ENCODE measurements at regions not wholly inside any gene's neighbourhood (a gene's known extent, or its start where the extent isn't known, plus 50 kb on each side); places are given as distances from the start of the nearest gene placed in this dataset.
A peak's percentile ranks its signal among the peaks of the same experiment; 100 is the strongest.

GRCh38 chr20:11581271-11581670, 336.4 kb upstream of the BTBD3 start:
- no TSS peak for BruUV-seq (replicated peaks)
- no peak overlapping the region for H3K27ac ChIP-seq (ENCODE audit: low read depth, low read length)
- POLR2A ChIA-PET = no interaction called here
- no peaks in the 10 kb centered on the region for H3K36me3 ChIP-seq (ENCODE audit: control insufficient read depth in 1 of 2, insufficient read depth in 2 of 2, low read length in 2 of 2)
- DNase-seq (ENCODE audit: low read depth, low spot score) (peak; percentile 22), ATAC-seq (peak; percentile 74)
- no peak overlapping the region for H3K4me3 ChIP-seq (replicated peaks in 1 of 2; ENCODE audit: low read depth in 1 of 2, low read length in 2 of 2)
- H3K4me1 ChIP-seq (ENCODE audit: control insufficient read depth in 1 of 2, insufficient read depth in 2 of 2, low read length in 2 of 2) = no peaks in the 10 kb centered on the region
- no peak for TF ChIP-seq SP1 (IDR thresholded peaks at IDR 0.05; ENCODE audit: low read depth)
- TF ChIP-seq POLR2A (IDR thresholded peaks at IDR 0.05; ENCODE audit: borderline replicate concordance, extremely low read depth, insufficient read depth, insufficient read length) = no peak
- no peak for TF ChIP-seq EZH2 (IDR thresholded peaks at IDR 0.05)
- TF ChIP-seq FOSL1 (IDR thresholded peaks at IDR 0.05; ENCODE audit: low read depth) = no peak
- TF ChIP-seq ELF1 (IDR thresholded peaks at IDR 0.05; ENCODE audit: borderline replicate concordance, low read depth) = no peak
- no peak for TF ChIP-seq ATF3 (IDR thresholded peaks at IDR 0.05)
- no peak for TF ChIP-seq CEBPB (IDR thresholded peaks at IDR 0.05; ENCODE audit: low read depth)
- TF ChIP-seq POLR2AphosphoS5 (IDR thresholded peaks at IDR 0.05; ENCODE audit: low read depth, low read length) = no peak
- TF ChIP-seq CBX3 (IDR thresholded peaks at IDR 0.05; ENCODE audit: low read depth) = no peak
- TF ChIP-seq, protein P1, sequence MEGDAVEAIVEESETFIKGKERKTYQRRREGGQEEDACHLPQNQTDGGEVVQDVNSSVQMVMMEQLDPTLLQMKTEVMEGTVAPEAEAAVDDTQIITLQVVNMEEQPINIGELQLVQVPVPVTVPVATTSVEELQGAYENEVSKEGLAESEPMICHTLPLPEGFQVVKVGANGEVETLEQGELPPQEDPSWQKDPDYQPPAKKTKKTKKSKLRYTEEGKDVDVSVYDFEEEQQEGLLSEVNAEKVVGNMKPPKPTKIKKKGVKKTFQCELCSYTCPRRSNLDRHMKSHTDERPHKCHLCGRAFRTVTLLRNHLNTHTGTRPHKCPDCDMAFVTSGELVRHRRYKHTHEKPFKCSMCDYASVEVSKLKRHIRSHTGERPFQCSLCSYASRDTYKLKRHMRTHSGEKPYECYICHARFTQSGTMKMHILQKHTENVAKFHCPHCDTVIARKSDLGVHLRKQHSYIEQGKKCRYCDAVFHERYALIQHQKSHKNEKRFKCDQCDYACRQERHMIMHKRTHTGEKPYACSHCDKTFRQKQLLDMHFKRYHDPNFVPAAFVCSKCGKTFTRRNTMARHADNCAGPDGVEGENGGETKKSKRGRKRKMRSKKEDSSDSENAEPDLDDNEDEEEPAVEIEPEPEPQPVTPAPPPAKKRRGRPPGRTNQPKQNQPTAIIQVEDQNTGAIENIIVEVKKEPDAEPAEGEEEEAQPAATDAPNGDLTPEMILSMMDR (IDR thresholded peaks at IDR 0.05 in 2 of 3, conservative IDR thresholded peaks at IDR 0.05 in 1 of 3; ENCODE audit: borderline replicate concordance in 1 of 3, insufficient read depth in 1 of 3, low read depth in 2 of 3, low read length in 2 of 3) = no peak
- no peaks in the 10 kb centered on the region for H3K27me3 ChIP-seq (ENCODE audit: insufficient read depth, low read length)
- RAD21 ChIA-PET (ENCODE audit: low non-redundant PET in 1 of 2, low total read pairs in 2 of 2, uncharacterized antibody in 2 of 2, unreplicated experiment in 2 of 2) = no interaction called here
- no peaks in the 10 kb centered on the region for H3K9me2 ChIP-seq (ENCODE audit: insufficient read depth)
- no peaks in the 10 kb centered on the region for H3K9me3 ChIP-seq (ENCODE audit: control insufficient read depth in 1 of 2, insufficient read depth in 1 of 2, low read depth in 1 of 2, low read length in 2 of 2)
- no peak overlapping the region for H3K4me2 ChIP-seq (ENCODE audit: low read length)
- H2AFZ ChIP-seq (ENCODE audit: low read depth, low read length, poor library complexity, severe bottlenecking) = no peak overlapping the region
- CTCF ChIA-PET = no interaction called here
- intact Hi-C loops (cut with micrococcal nuclease) = no loop called here
- H4K20me1 ChIP-seq (ENCODE audit: insufficient read depth) = no peaks in the 10 kb centered on the region
- H3K79me2 ChIP-seq (ENCODE audit: insufficient read depth, low read length) = no peaks in the 10 kb centered on the region
- no peak overlapping the region for H3K9ac ChIP-seq (ENCODE audit: low read length)

DNA sequence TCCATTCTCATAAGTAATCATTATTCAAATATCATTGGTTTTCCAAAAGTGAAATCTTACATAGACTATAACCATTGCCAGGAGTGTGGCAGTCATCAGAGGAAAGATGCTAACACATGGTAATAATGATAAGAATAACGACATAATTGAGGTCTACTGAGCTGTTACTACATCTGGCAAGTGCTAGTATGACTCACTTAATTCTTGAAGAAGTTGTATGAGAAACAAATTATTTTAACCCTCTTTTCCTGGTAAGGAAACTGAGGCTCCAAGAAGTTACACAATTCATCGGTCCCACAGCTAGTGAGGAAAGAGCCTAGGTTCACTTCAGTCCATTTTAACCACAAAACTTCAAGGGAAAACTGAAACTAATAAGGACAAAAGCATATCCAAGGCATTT, 335.6 kb upstream of the BTBD3 start:
- no peaks in the 10 kb centered on the region for H3K4me1 ChIP-seq (ENCODE audit: control insufficient read depth in 1 of 2, insufficient read depth in 2 of 2, low read length in 2 of 2)
- no peaks in the 10 kb centered on the region for H4K20me1 ChIP-seq (ENCODE audit: insufficient read depth)
- H3K4me2 ChIP-seq (ENCODE audit: low read length) = no peak overlapping the region
- no peak for TF ChIP-seq CEBPB (IDR thresholded peaks at IDR 0.05; ENCODE audit: low read depth)
- no peak for TF ChIP-seq ZNF274 (IDR thresholded peaks at IDR 0.05; ENCODE audit: low read depth, low read length)
- TF ChIP-seq ATF3 (IDR thresholded peaks at IDR 0.05) = no peak
- no peak for TF ChIP-seq EZH2 (IDR thresholded peaks at IDR 0.05)
- no peaks in the 10 kb centered on the region for H3K36me3 ChIP-seq (ENCODE audit: control insufficient read depth in 1 of 2, insufficient read depth in 2 of 2, low read length in 2 of 2)
- no peak overlapping the region for H3K4me3 ChIP-seq (replicated peaks in 1 of 2; ENCODE audit: low read depth in 1 of 2, low read length in 2 of 2)
- DNase-seq (ENCODE audit: low read depth, low spot score) (no peak), ATAC-seq (no peak)
- no peak overlapping the region for H2AFZ ChIP-seq (ENCODE audit: low read depth, low read length, poor library complexity, severe bottlenecking)
- no peaks in the 10 kb centered on the region for H3K27me3 ChIP-seq (ENCODE audit: insufficient read depth, low read length)
- no peaks in the 10 kb centered on the region for H3K9me3 ChIP-seq (ENCODE audit: control insufficient read depth in 1 of 2, insufficient read depth in 1 of 2, low read depth in 1 of 2, low read length in 2 of 2)
- CTCF ChIA-PET = no interaction called here
- H3K9me2 ChIP-seq (ENCODE audit: insufficient read depth) = no peaks in the 10 kb centered on the region
- intact Hi-C loops (cut with micrococcal nuclease) = no loop called here
- no TSS peak for BruUV-seq (replicated peaks)
- POLR2A ChIA-PET = no interaction called here
- RAD21 ChIA-PET (ENCODE audit: low non-redundant PET in 1 of 2, low total read pairs in 2 of 2, uncharacterized antibody in 2 of 2, unreplicated experiment in 2 of 2) = no interaction called here
- H3K9ac ChIP-seq (ENCODE audit: low read length) = no peak overlapping the region
- H3K79me2 ChIP-seq (ENCODE audit: insufficient read depth, low read length) = no peaks in the 10 kb centered on the region
- no peak overlapping the region for H3K27ac ChIP-seq (ENCODE audit: low read depth, low read length)
